ENCODE measurements at regions not wholly inside any gene's neighbourhood (a gene's known extent, or its start where the extent isn't known, plus 50 kb on each side); places are given as distances from the start of the nearest gene placed in this dataset.

DNA sequence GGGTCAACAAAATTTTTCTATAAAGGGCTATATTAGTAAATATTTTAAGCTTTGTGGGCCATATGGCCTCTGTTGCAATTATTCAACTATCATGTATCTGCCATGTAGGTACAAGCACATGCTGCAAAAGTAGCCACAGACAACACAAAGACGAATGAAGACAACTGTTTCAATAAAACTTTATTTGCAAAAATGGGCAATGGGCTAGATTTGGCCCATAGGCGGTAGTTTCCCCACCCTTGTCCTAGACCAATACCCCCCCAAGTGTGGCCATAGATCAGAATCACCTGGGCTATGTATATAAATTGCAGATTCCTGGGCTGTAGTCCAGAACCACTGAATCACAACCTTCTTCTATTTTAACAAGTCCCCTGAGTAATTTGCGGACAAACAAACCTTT is 331.0 kb upstream of the PSMD7 start:
- TF ChIP-seq, protein P1, sequence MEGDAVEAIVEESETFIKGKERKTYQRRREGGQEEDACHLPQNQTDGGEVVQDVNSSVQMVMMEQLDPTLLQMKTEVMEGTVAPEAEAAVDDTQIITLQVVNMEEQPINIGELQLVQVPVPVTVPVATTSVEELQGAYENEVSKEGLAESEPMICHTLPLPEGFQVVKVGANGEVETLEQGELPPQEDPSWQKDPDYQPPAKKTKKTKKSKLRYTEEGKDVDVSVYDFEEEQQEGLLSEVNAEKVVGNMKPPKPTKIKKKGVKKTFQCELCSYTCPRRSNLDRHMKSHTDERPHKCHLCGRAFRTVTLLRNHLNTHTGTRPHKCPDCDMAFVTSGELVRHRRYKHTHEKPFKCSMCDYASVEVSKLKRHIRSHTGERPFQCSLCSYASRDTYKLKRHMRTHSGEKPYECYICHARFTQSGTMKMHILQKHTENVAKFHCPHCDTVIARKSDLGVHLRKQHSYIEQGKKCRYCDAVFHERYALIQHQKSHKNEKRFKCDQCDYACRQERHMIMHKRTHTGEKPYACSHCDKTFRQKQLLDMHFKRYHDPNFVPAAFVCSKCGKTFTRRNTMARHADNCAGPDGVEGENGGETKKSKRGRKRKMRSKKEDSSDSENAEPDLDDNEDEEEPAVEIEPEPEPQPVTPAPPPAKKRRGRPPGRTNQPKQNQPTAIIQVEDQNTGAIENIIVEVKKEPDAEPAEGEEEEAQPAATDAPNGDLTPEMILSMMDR (conservative IDR thresholded peaks at IDR 0.05; ENCODE audit: low read depth, low read length), result no peak
- no peak for TF ChIP-seq EZH2 (IDR thresholded peaks at IDR 0.05; ENCODE audit: low read length, unreplicated experiment)
- no peak for TF ChIP-seq EZH2phosphoT487 (IDR thresholded peaks at IDR 0.05; ENCODE audit: borderline replicate concordance, low read length)

All from PC-3 (cell line).